HG03342 (cell line): ENCODE measurements at regions not wholly inside any gene's neighbourhood (a gene's known extent, or its start where the extent isn't known, plus 50 kb on each side); places are given as distances from the start of the nearest gene placed in this dataset.
"Not testable (repeated sequence)": the region's sequence is repeated elsewhere in the genome, so short reads cannot be mapped to it uniquely, and the experiment has no call there.

Source experiments
- ATAC-seq: cut with Tn5 transposase; IDR thresholded peaks from one replicate; pipeline ENCODE4 v1.9.1; 2021; ENCODE audit warnings: mild to moderate bottlenecking, moderate library complexity; ENCODE audit not compliant: unreplicated experiment

GRCh38 chrX:96502507-96502906 is 182.1 kb upstream of the DIAPH2 start:
- no peak for ATAC-seq

- ATAC-seq, result not testable (repeated sequence)
These were observed 155.3 kb upstream of the DIAPH2 start for GRCh38 chrX:96529386-96529785.

- no peak for ATAC-seq
These were observed 146.4 kb upstream of the DIAPH2 start for GRCh38 chrX:96538104-96538725.

- ATAC-seq, result no peak
These were observed 144.5 kb upstream of the DIAPH2 start for GRCh38 chrX:96540111-96540631.

- ATAC-seq, result not testable (repeated sequence)
These were observed 138.4 kb upstream of the DIAPH2 start for GRCh38 chrX:96546281-96546680.

GRCh38 chrX:96551322-96551872 is 133.2 kb upstream of the DIAPH2 start:
- no peak for ATAC-seq

- ATAC-seq, result no peak
These were observed 127.8 kb upstream of the DIAPH2 start for GRCh38 chrX:96556886-96557285.

- not testable (repeated sequence) for ATAC-seq
These were observed 123.5 kb upstream of the DIAPH2 start for GRCh38 chrX:96561129-96561528.

- no peak for ATAC-seq
These were observed 121.0 kb upstream of the DIAPH2 start for GRCh38 chrX:96563646-96564045.

- ATAC-seq, result no peak
These were observed 120.0 kb upstream of the DIAPH2 start for GRCh38 chrX:96564595-96564994.

GRCh38 chrX:96566878-96567277 is 117.8 kb upstream of the DIAPH2 start:
- no peak for ATAC-seq

GRCh38 chrX:96568071-96568470 is 116.6 kb upstream of the DIAPH2 start:
- ATAC-seq, result no peak

GRCh38 chrX:96569034-96569433 is 115.6 kb upstream of the DIAPH2 start:
- ATAC-seq, result no peak

GRCh38 chrX:96575011-96575410 is 109.6 kb upstream of the DIAPH2 start:
- no peak for ATAC-seq

GRCh38 chrX:96576368-96576767 is 108.3 kb upstream of the DIAPH2 start:
- ATAC-seq, result no peak

GRCh38 chrX:96578781-96579180 is 105.9 kb upstream of the DIAPH2 start:
- no peak for ATAC-seq

- no peak for ATAC-seq
These were observed 105.4 kb upstream of the DIAPH2 start for GRCh38 chrX:96579252-96579651.

GRCh38 chrX:96590403-96590802 is 94.2 kb upstream of the DIAPH2 start:
- no peak for ATAC-seq

- ATAC-seq, result no peak
These were observed 93.2 kb upstream of the DIAPH2 start for GRCh38 chrX:96591421-96591820.

GRCh38 chrX:96597847-96598246 is 86.8 kb upstream of the DIAPH2 start:
- ATAC-seq, result not testable (repeated sequence)

GRCh38 chrX:96611619-96612362 is 72.9 kb upstream of the DIAPH2 start:
- no peak for ATAC-seq

- ATAC-seq, result no peak
These were observed 69.2 kb upstream of the DIAPH2 start for GRCh38 chrX:96615448-96615847.
